IMR-90 (cell line): ENCODE measurements at regions not wholly inside any gene's neighbourhood (a gene's known extent, or its start where the extent isn't known, plus 50 kb on each side); places are given as distances from the start of the nearest gene placed in this dataset.

Source experiments
- ATAC-seq: fragments of 200-7000 bp; cut with Tn5 transposase; 2 replicates; pipeline ENCODE4 v1.9.1; 2020; ENCODE audit warnings: low read depth, mild to moderate bottlenecking, moderate library complexity
- BruUV-seq: library from RNA; stranded (reverse); fragments of 400-500 nt; replicated peaks from 2 replicates; lab custom pipeline; 2021; lab: Mats Ljungman, UMichigan
- CTCF ChIA-PET: fragments of 300-600 bp; formaldehyde crosslinking; extraction: SDS; loops from one replicate; lab custom pipeline; 2021; ENCODE audit warnings: antibody characterized with exemption; lab: Yijun Ruan, JAX
- POLR2A ChIA-PET: fragments of 300-600 bp; sonication (Branson Sonifier 250); formaldehyde crosslinking; loops from one replicate; lab custom pipeline; 2022; ENCODE audit warnings: antibody characterized with exemption; ENCODE audit not compliant: unreplicated experiment; lab: Charles Lee
- DNase-seq: peaks from one replicate; pipeline ENCODE4 v3.0.0; 2013
- H2AFZ ChIP-seq: replicated peaks from 2 replicates; pipeline ENCODE3; 2013; ENCODE audit warnings: low read length, mild to moderate bottlenecking; ENCODE audit not compliant: poor library complexity
- H2AK5ac ChIP-seq: 2 replicates; pipeline ENCODE4 v1.6.1; 2013; ENCODE audit warnings: low read depth, low read length, inconsistent platforms
- H2AK9ac ChIP-seq: replicated peaks from 2 replicates; pipeline ENCODE3; 2013; ENCODE audit warnings: mild to moderate bottlenecking, low read depth, low read length, moderate library complexity; ENCODE audit not compliant: poor library complexity
- H2BK120ac ChIP-seq: 2 replicates; pipeline ENCODE4 v1.6.1; 2013; ENCODE audit warnings: low read depth, low read length, inconsistent platforms
- H2BK15ac ChIP-seq: 3 replicates; pipeline ENCODE4 v1.6.1; 2013; ENCODE audit warnings: low read depth, low read length, inconsistent platforms
- H2BK20ac ChIP-seq: 2 replicates; pipeline ENCODE4 v1.6.1; 2013; ENCODE audit warnings: low read depth, mild to moderate bottlenecking, inconsistent platforms, low read length, moderate library complexity
- H2BK5ac ChIP-seq: 2 replicates; pipeline ENCODE4 v1.6.1; 2013; ENCODE audit warnings: mild to moderate bottlenecking, low read depth, low read length, inconsistent platforms; ENCODE audit not compliant: poor library complexity, severe bottlenecking
- H3K14ac ChIP-seq: replicated peaks from 2 replicates; pipeline ENCODE4 v1.6.1; 2013; ENCODE audit warnings: low read depth, low read length, inconsistent platforms
- H3K18ac ChIP-seq: 2 replicates; pipeline ENCODE4 v1.6.1; 2013; ENCODE audit warnings: low read depth, low read length, control low read depth
- H3K23ac ChIP-seq: 2 replicates; pipeline ENCODE4 v1.6.1; 2013; ENCODE audit warnings: low read depth, low read length, inconsistent platforms
- H3K27ac ChIP-seq: 2 replicates; pipeline ENCODE4 v1.5.1; 2013; ENCODE audit warnings: mild to moderate bottlenecking, control low read depth, low read length; ENCODE audit not compliant: insufficient read depth
- H3K27me3 ChIP-seq: 2 replicates; pipeline ENCODE4 v1.6.1; 2013; ENCODE audit warnings: low read length; ENCODE audit not compliant: control insufficient read depth, insufficient read depth
- H3K36me3 ChIP-seq: 2 replicates; pipeline ENCODE4 v1.6.1; 2013; ENCODE audit warnings: low read length, mixed read lengths; ENCODE audit not compliant: control insufficient read depth, insufficient read depth
- H3K4ac ChIP-seq: 2 replicates; pipeline ENCODE4 v1.6.1; 2013; ENCODE audit warnings: low read depth, low read length, inconsistent platforms
- H3K4me1 ChIP-seq: 2 replicates; pipeline ENCODE4 v1.6.1; 2013; ENCODE audit warnings: low read length, mixed read lengths; ENCODE audit not compliant: control insufficient read depth, insufficient read depth
- H3K4me2 ChIP-seq: 2 replicates; pipeline ENCODE4 v1.6.1; 2013; ENCODE audit warnings: low read depth, mild to moderate bottlenecking, control low read depth, low read length, moderate library complexity
- H3K4me3 ChIP-seq: 2 replicates; pipeline ENCODE4 v1.5.1; 2013; ENCODE audit warnings: low read depth, mild to moderate bottlenecking, control low read depth, low read length, moderate library complexity; ENCODE audit not compliant: insufficient read depth
- H3K56ac ChIP-seq: 2 replicates; pipeline ENCODE4 v1.6.1; 2013; ENCODE audit warnings: low read length, inconsistent platforms; ENCODE audit not compliant: insufficient read depth; ENCODE audit errors: extremely low read depth
- H3K79me1 ChIP-seq, 2 experiments: 2 replicates each; pipeline ENCODE4 v1.6.1; 2013; ENCODE audit warnings: low read length in 2 of 2, inconsistent platforms in 1 of 2, low read depth in 1 of 2
- H3K9ac ChIP-seq: 2 replicates; pipeline ENCODE4 v1.6.1; 2013; ENCODE audit warnings: low read depth, low read length, control low read depth
- H3K9me1 ChIP-seq: 2 replicates; pipeline ENCODE4 v1.6.1; 2013; ENCODE audit warnings: low read length, inconsistent platforms; ENCODE audit not compliant: insufficient read depth
- H3K9me3 ChIP-seq: 2 replicates; pipeline ENCODE4 v1.6.1; 2013; ENCODE audit warnings: low read length; ENCODE audit not compliant: control insufficient read depth, insufficient read depth
- H4K20me1 ChIP-seq: 2 replicates; pipeline ENCODE4 v1.6.1; 2013; ENCODE audit warnings: low read length, inconsistent platforms; ENCODE audit not compliant: insufficient read depth
- H4K5ac ChIP-seq: 2 replicates; pipeline ENCODE4 v1.6.1; 2013; ENCODE audit warnings: mild to moderate bottlenecking, low read depth, low read length, control low read depth
- H4K8ac ChIP-seq, 2 experiments: 2 replicates each; pipeline ENCODE4 v1.6.1; 2013; ENCODE audit warnings: low read depth in 2 of 2, low read length in 2 of 2, control low read depth in 1 of 2, inconsistent platforms in 1 of 2
- H4K91ac ChIP-seq: 2 replicates; pipeline ENCODE4 v1.6.1; 2013; ENCODE audit warnings: low read depth, low read length, inconsistent platforms; ENCODE audit not compliant: insufficient read depth
- BHLHE40 ChIP-seq: fragments of 150-350 bp; IDR thresholded peaks from 2 replicates; pipeline ENCODE4 v1.6.1; 2016; ENCODE audit warnings: mild to moderate bottlenecking, low read depth, low read length
- CHD1 ChIP-seq: IDR thresholded peaks from 2 replicates; pipeline ENCODE4 v1.6.1; 2012; ENCODE audit warnings: low read depth, low read length, improper control_type of control experiment
- ELK1 ChIP-seq: fragments of 150-350 bp; IDR thresholded peaks from 2 replicates; pipeline ENCODE4 v1.6.1; 2016; ENCODE audit warnings: low read depth, mild to moderate bottlenecking, low read length, moderate library complexity, borderline replicate concordance
- MAFK ChIP-seq: IDR thresholded peaks from 2 replicates; pipeline ENCODE4 v1.6.1; 2012; ENCODE audit warnings: low read depth, low read length, improper control_type of control experiment
- MXI1 ChIP-seq: IDR thresholded peaks from 2 replicates; pipeline ENCODE4 v1.6.1; 2012; ENCODE audit warnings: low read depth, mild to moderate bottlenecking, low read length, moderate library complexity, borderline replicate concordance
- NFE2L2 ChIP-seq: fragments of 150-350 bp; IDR thresholded peaks from 2 replicates; pipeline ENCODE4 v1.6.1; 2016; ENCODE audit warnings: low read depth, mild to moderate bottlenecking, low read length
- POLR2A ChIP-seq: IDR thresholded peaks from 2 replicates; pipeline ENCODE4 v1.6.1; 2012; ENCODE audit warnings: mild to moderate bottlenecking, low read depth, low read length
- RAD21 ChIP-seq: IDR thresholded peaks from 2 replicates; pipeline ENCODE4 v1.6.1; 2012; ENCODE audit warnings: low read length, improper control_type of control experiment
- RCOR1 ChIP-seq: IDR thresholded peaks from 2 replicates; pipeline ENCODE4 v1.6.1; 2012; ENCODE audit warnings: mild to moderate bottlenecking, low read length, improper control_type of control experiment; ENCODE audit not compliant: insufficient replicate concordance
- RFX5 ChIP-seq: IDR thresholded peaks from 2 replicates; pipeline ENCODE4 v1.8.0; 2012; ENCODE audit warnings: low read depth, mild to moderate bottlenecking, low read length, moderate library complexity
- SMC3 ChIP-seq: fragments of 150-350 bp; IDR thresholded peaks from 2 replicates; pipeline ENCODE4 v1.6.1; 2016; ENCODE audit warnings: low read depth, mild to moderate bottlenecking, antibody characterized with exemption, low read length, moderate library complexity
- USF2 ChIP-seq: fragments of 150-350 bp; IDR thresholded peaks from 2 replicates; pipeline ENCODE4 v1.6.1; 2017; ENCODE audit warnings: mild to moderate bottlenecking, antibody characterized with exemption, low read length, low read depth
- WGBS, 2 experiments: methylation state at CpG; one replicate each; pipeline versions ENCODE4 v1.1.5 to v1.1.7; 2013; ENCODE audit warnings: missing lambda C conversion rate in 2 of 2; ENCODE audit not compliant: insufficient read length in 1 of 2; ENCODE audit errors: extremely low coverage in 2 of 2; 5-methylcytosine and 5-hydroxymethylcytosine counted together
- dilution Hi-C: fragments of 300-500 bp; cut with HindIII; formaldehyde crosslinking; loops from one replicate; pipeline ENCODE4 v1.14.3; 2018; ENCODE audit warnings: low sequenced_read_pairs; ENCODE audit not compliant: unreplicated experiment
- in situ Hi-C: fragments of 300-500 bp; cut with MboI; formaldehyde crosslinking; loops from 3 replicates; pipeline ENCODE4 v1.14.3; 2019; ENCODE audit warnings: low sequenced_read_pairs, inconsistent platforms, mixed read lengths
- intact Hi-C: fragments of 100-400 bp; cut with micrococcal nuclease; formaldehyde crosslinking; loops from 2 replicates; pipeline ENCODE4 v1.10.0; 2022

GRCh38 chr6:114638341-114638740, 295.5 kb upstream of the HS3ST5 start:
- Histone ChIP-seq H4K20me1 (no peaks in the 10 kb centered on the region), H2BK5ac (no peak overlapping the region), H3K27me3 (no peaks in the 10 kb centered on the region), H2BK120ac (no peak overlapping the region), H2AK5ac (no peak overlapping the region), H3K56ac (no peak overlapping the region), H4K5ac (no peak overlapping the region), H2AFZ (no peak overlapping the region), H3K9me3 (peaks cover 8% of the 10 kb centered on the region), H2BK20ac (no peak overlapping the region), H3K9me1 (no peaks in the 10 kb centered on the region), H4K8ac (no peak overlapping the region), H3K79me1 (no peaks in the 10 kb centered on the region), H4K91ac (no peak overlapping the region), H3K14ac (no peak overlapping the region), H3K23ac (no peak overlapping the region), H3K9ac (no peak overlapping the region), H2BK15ac (no peak overlapping the region), H3K4me3 (no peak overlapping the region), H3K27ac (no peak overlapping the region), H3K4ac (no peak overlapping the region), H3K18ac (no peak overlapping the region), H3K36me3 (no peaks in the 10 kb centered on the region), H3K4me2 (no peak overlapping the region), H2AK9ac (no peak overlapping the region), H3K4me1 (no peaks in the 10 kb centered on the region)
- BruUV-seq = no TSS peak
- ATAC-seq (no peak), DNase-seq (no peak)
- ChIA-PET POLR2A (no interaction called here), CTCF (no interaction called here)
- TF ChIP-seq RAD21 = no peak
- no peak for TF ChIP-seq NFE2L2
- no peak for TF ChIP-seq ELK1
- no peak for TF ChIP-seq MAFK
- TF ChIP-seq USF2 = no peak
- no peak for TF ChIP-seq POLR2A
- TF ChIP-seq CHD1 = no peak
- TF ChIP-seq RFX5 = no peak
- no peak for TF ChIP-seq BHLHE40
- TF ChIP-seq MXI1 = no peak
- no peak for TF ChIP-seq RCOR1
- no peak for TF ChIP-seq SMC3
- WGBS, 2 experiments = 7% methylated on average over 2 of the region's 4 CpGs; no CpG with 5 or more reads in 1 of the 2 experiments
- intact Hi-C loops = no loop called here
- dilution Hi-C loops = no loop called here
- in situ Hi-C loops = no loop called here
